HEK293T (cell line): ENCODE measurements at regions not wholly inside any gene's neighbourhood (a gene's known extent, or its start where the extent isn't known, plus 50 kb on each side); places are given as distances from the start of the nearest gene placed in this dataset.

Experiments
- CTCF ChIA-PET: fragments of 350-600 bp; formaldehyde crosslinking; extraction: SDS; loops from one replicate; lab custom pipeline; 2021; ENCODE audit warnings: antibody characterized with exemption, inconsistent platforms; lab: Yijun Ruan, JAX
- POLR2A ChIA-PET: fragments of 350-600 bp; formaldehyde crosslinking; extraction: SDS; loops from one replicate; lab custom pipeline; 2020; ENCODE audit warnings: antibody characterized with exemption, inconsistent platforms; lab: Yijun Ruan, JAX
- DNase-seq: peaks from one replicate; pipeline ENCODE4 v3.0.0; 2012; ENCODE audit warnings: mixed read lengths; ENCODE audit errors: extremely low spot score
- ARNT ChIP-seq: fragments of 450-650 bp; IDR thresholded peaks from 2 replicates; pipeline ENCODE4 v1.6.1; 2017; ENCODE audit warnings: mild to moderate bottlenecking
- BHLHE40 ChIP-seq: fragments of 450-650 bp; IDR thresholded peaks from 2 replicates; pipeline ENCODE4 v1.6.1; 2016; ENCODE audit warnings: mild to moderate bottlenecking, moderate library complexity, borderline replicate concordance
- CTBP1 ChIP-seq: fragments of 450-650 bp; IDR thresholded peaks from 2 replicates; pipeline ENCODE4 v1.6.1; 2016; ENCODE audit warnings: borderline replicate concordance
- ELF4 ChIP-seq: fragments of 450-650 bp; IDR thresholded peaks from 2 replicates; pipeline ENCODE4 v1.6.1; 2017; ENCODE audit warnings: antibody characterized with exemption
- FOXA1 ChIP-seq: fragments of 450-650 bp; IDR thresholded peaks from 2 replicates; pipeline ENCODE4 v1.6.1; 2016; ENCODE audit warnings: mild to moderate bottlenecking
- FOXK2 ChIP-seq: fragments of 450-650 bp; IDR thresholded peaks from 2 replicates; pipeline ENCODE4 v1.6.1; 2016; ENCODE audit warnings: mild to moderate bottlenecking
- FOXM1 ChIP-seq: fragments of 450-650 bp; IDR thresholded peaks from 2 replicates; pipeline ENCODE4 v1.6.1; 2017; ENCODE audit warnings: mild to moderate bottlenecking, borderline replicate concordance
- HDGF ChIP-seq: fragments of 450-650 bp; IDR thresholded peaks from 2 replicates; pipeline ENCODE4 v1.6.1; 2017; ENCODE audit warnings: antibody characterized with exemption, borderline replicate concordance
- L3MBTL2 ChIP-seq: fragments of 450-650 bp; conservative IDR thresholded peaks from 2 replicates; pipeline ENCODE4 v1.6.1; 2016; ENCODE audit warnings: mild to moderate bottlenecking
- LEF1 ChIP-seq: fragments of 450-650 bp; IDR thresholded peaks from 2 replicates; pipeline ENCODE4 v1.6.1; 2017; ENCODE audit warnings: mild to moderate bottlenecking, borderline replicate concordance
- NFRKB ChIP-seq: fragments of 450-650 bp; IDR thresholded peaks from 2 replicates; pipeline ENCODE4 v1.6.1; 2016; ENCODE audit warnings: mild to moderate bottlenecking, moderate library complexity
- PKNOX1 ChIP-seq: fragments of 450-650 bp; IDR thresholded peaks from 2 replicates; pipeline ENCODE4 v1.6.1; 2016
- SP1 ChIP-seq: fragments of 450-650 bp; IDR thresholded peaks from 2 replicates; pipeline ENCODE4 v1.6.1; 2017
- SUZ12 ChIP-seq: fragments of 450-650 bp; IDR thresholded peaks from 2 replicates; pipeline ENCODE4 v1.6.1; 2016; ENCODE audit warnings: mild to moderate bottlenecking
- TARDBP ChIP-seq: fragments of 450-650 bp; IDR thresholded peaks from 2 replicates; pipeline ENCODE4 v1.6.1; 2016
- ZNF384 ChIP-seq: fragments of 450-650 bp; IDR thresholded peaks from 2 replicates; pipeline ENCODE4 v1.6.1; 2016

DNA sequence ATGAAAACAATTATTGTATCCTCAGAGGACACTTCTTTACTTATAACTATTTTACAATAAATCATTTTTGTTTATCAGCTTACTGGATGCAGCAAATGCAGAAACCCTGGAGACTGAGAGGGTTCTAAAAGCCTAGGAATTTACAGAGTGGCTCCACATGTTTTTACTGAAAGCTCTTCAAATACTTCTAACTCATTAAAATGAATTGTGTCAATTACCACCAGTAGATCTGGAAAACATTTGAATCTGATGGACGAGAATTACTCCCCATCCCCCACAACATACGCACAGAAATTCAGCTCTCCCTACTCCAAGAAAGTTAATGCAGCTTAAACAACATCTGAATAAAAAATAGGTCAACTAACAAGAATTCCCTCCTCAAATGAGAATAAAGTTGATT lies 319.8 kb upstream of the FIGN start:
- TF ChIP-seq CTBP1 (no peak), SP1 (no peak), BHLHE40 (no peak), TARDBP (no peak), ELF4 (no peak), L3MBTL2 (no peak), SUZ12 (no peak), FOXM1 (no peak), FOXA1 (no peak), LEF1 (no peak), ZNF384 (no peak), HDGF (no peak), ARNT (no peak), PKNOX1 (no peak)

DNA sequence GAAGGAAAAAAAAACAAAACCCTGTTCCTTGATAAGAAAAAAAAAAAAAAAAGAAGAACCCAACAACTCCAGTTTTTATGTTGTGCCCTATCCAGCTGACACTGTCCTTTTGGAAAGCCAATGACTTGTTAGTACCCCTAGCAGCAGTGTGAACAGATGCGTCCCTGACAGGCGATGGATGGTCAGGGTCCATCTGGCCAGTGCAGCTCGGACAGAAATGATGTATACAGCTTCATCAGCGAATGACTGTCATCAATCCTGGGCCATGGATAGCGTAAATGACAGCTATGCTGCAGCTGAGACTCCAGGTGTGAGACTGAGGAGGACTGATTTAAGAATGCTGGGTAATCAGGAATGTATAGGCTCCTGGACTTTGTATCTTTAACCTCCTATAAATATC lies 318.8 kb upstream of the FIGN start:
- ChIA-PET CTCF (no interaction called here), POLR2A (no interaction called here)
- no peak for DNase-seq
- TF ChIP-seq NFRKB (no peak), HDGF (no peak), BHLHE40 (no peak), LEF1 (no peak), FOXM1 (no peak), ZNF384 (no peak), PKNOX1 (no peak), SUZ12 (no peak), FOXA1 (no peak), ELF4 (no peak), L3MBTL2 (no peak), SP1 (no peak)

More for the DNA sequence above, 319.8 kb upstream of the FIGN start:
- DNase-seq, result no peak
- ChIA-PET CTCF (no interaction called here), POLR2A (no interaction called here)

DNA sequence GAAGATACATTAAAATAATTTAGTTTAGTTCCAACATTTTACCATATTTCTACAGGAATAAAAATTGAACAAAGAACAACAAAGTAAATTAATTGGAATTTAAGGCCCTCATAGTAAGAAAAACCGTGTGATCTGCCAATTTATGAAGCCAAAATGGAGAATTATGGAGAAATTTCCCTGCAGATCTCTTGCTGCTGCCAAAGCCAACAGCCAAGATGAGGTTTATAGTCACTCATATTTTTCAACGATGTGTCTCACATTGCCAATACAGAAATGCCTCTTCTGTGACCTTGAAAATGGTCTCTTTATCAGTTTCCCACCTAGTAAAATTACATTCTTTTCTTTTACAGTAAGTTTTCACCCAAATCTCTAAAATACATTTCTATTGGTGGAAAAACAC lies 317.2 kb upstream of the FIGN start:
- DNase-seq, result no peak
- TF ChIP-seq L3MBTL2 (no peak), BHLHE40 (no peak), FOXM1 (no peak), PKNOX1 (no peak), ZNF384 (no peak), ARNT (no peak), FOXK2 (no peak), NFRKB (no peak), ELF4 (no peak), LEF1 (no peak), FOXA1 (no peak), SP1 (no peak), HDGF (no peak), TARDBP (no peak), SUZ12 (no peak), CTBP1 (no peak)
- ChIA-PET CTCF (no interaction called here), POLR2A (no interaction called here)

DNA sequence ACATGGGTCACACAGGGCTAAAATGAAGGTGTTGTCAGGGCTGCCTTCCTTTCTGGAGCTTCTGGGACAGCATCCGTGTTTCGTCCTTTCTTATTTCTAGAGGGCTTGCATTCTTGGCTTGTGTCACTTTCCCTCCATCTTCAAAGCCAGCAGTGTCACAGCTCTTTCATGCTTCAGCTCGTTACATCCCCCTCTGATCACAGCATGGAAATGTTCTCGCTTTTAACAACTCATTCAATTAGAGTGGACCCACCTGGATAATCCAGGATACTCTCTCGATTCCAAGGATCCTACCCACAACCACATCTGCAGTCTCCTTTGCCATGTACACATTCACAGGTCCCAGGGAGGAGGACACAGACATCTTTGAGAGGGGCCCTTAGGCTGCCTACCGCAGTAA lies 316.2 kb upstream of the FIGN start:
- no peak for DNase-seq
- POLR2A ChIA-PET, result no interaction called here
- CTCF ChIA-PET, result interaction anchor here (0.5 kb wide), 1 partner anchor 530 kb away, joined by 3 read pairs; no protein-coding TSS in a partner anchor
- TF ChIP-seq LEF1 (no peak), FOXM1 (no peak), HDGF (no peak)

DNA sequence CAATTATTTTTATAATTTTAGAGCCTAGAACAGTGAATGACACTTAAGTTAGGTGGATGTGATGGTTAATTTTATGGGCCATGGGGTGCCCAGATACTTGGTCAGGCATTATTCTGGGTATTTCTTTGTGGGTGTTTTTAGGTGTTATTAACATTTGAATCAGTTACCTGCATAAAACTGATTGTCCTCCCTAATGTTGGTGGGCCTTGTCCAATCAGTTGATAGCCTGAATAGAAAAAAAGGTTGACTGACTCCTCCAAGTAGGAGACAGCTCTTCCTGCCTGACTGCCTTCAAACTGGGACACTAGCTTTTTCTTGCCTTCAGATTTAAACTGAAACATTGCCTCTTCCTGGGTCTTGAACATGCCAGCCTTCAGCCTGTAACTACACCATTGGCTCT lies 312.9 kb upstream of the FIGN start:
- TF ChIP-seq FOXA1, result no peak
- no peak for TF ChIP-seq HDGF
- TF ChIP-seq PKNOX1, result no peak
- TF ChIP-seq NFRKB, result no peak
- ChIA-PET POLR2A (no interaction called here), CTCF (no interaction called here)
- no peak for DNase-seq

DNA sequence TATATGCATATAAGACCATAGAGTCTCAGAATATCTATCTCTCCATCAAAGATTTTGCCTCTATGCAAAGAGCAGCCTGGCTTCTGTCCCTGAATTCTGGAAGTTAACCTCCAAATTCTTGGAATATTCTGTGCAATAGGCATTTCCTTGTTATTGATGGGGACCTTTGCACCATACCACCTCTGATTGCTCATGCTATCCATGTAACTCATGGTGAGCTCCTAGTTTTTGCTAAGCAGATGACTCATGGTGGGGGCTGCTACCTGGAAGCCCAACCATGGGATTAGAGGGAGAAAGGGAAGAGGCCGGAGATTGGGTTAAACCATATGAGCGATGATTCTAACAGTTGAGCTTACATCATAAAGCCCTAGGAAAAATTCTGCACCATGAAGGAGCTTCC lies 310.2 kb upstream of the FIGN start:
- TF ChIP-seq BHLHE40 (no peak), NFRKB (no peak), SUZ12 (no peak), FOXK2 (no peak), L3MBTL2 (no peak), FOXM1 (no peak), CTBP1 (no peak), ARNT (no peak), SP1 (no peak), ZNF384 (no peak), LEF1 (no peak), FOXA1 (no peak), ELF4 (no peak)
- ChIA-PET CTCF (no interaction called here), POLR2A (no interaction called here)
- no peak for DNase-seq
